Stimulated activated CD4-positive, alpha-beta T cell treated with anti-CD3 and anti-CD28 coated beads, Interleukin-12 subunit alpha, Interleukin-12 subunit beta, amount 100 ng/mL, for 48 hours (primary cell): ENCODE measurements at regions not wholly inside any gene's neighbourhood (a gene's known extent, or its start where the extent isn't known, plus 50 kb on each side); places are given as distances from the start of the nearest gene placed in this dataset.

Source experiments
- DNase-seq, 3 donors: peaks; one replicate each; pipeline ENCODE4 v3.0.0-alpha.2; 2020; ENCODE audit warnings: low read depth in 2 of 3, low spot score in 1 of 3

GRCh38 chr9:127553793-127554192 lies 58.3 kb upstream of the STXBP1 start:
- no peak for DNase-seq

- no peak for DNase-seq
Observed at GRCh38 chr9:127554966-127555839, 56.9 kb upstream of the STXBP1 start.

- peak in 2 of 3 donors; percentile 8 to 28 for DNase-seq
Observed at GRCh38 chr9:127555840-127556820, 55.9 kb upstream of the STXBP1 start.

- no peak for DNase-seq
Observed at GRCh38 chr9:127556871-127557270, 55.2 kb upstream of the STXBP1 start.

GRCh38 chr9:127557466-127557869 lies 54.6 kb upstream of the STXBP1 start:
- DNase-seq: no peak

- no peak for DNase-seq
Observed at GRCh38 chr9:127557998-127558546, 54.0 kb upstream of the STXBP1 start.

- no peak for DNase-seq
Observed at GRCh38 chr9:127558581-127559246, 53.4 kb upstream of the STXBP1 start.

- DNase-seq: no peak
Observed at GRCh38 chr9:127559247-127559680, 52.8 kb upstream of the STXBP1 start.

GRCh38 chr9:127561491-127562278 lies 50.4 kb upstream of the STXBP1 start:
- no peak for DNase-seq
